PFSK-1 (cell line): ENCODE measurements at regions not wholly inside any gene's neighbourhood (a gene's known extent, or its start where the extent isn't known, plus 50 kb on each side); places are given as distances from the start of the nearest gene placed in this dataset.

Source experiments
- FOXP2 ChIP-seq: optimal IDR thresholded peaks from 2 replicates; pipeline ENCODE3; 2011; ENCODE audit warnings: borderline replicate concordance, control low read depth, inconsistent platforms; ENCODE audit not compliant: insufficient read depth; ENCODE audit errors: extremely low read length, extremely low read depth
- POLR2AphosphoS5 ChIP-seq: IDR thresholded peaks from 2 replicates; pipeline ENCODE4 v1.6.1; 2012; ENCODE audit warnings: low read depth, mild to moderate bottlenecking, control low read depth, low read length, moderate library complexity
- SIN3A ChIP-seq: IDR thresholded peaks from 2 replicates; pipeline ENCODE4 v1.6.1; 2012; ENCODE audit warnings: mild to moderate bottlenecking, low read length, moderate library complexity, borderline replicate concordance; ENCODE audit not compliant: insufficient read depth
- TAF1 ChIP-seq: IDR thresholded peaks from 2 replicates; pipeline ENCODE4 v1.6.1; 2012; ENCODE audit warnings: low read length, control low read depth, borderline replicate concordance; ENCODE audit not compliant: insufficient read depth
- TF ChIP-seq, protein P1 (sequence below), 2 experiments: IDR thresholded peaks; 2 replicates each; pipeline versions ENCODE4 v1.6.1 to v1.8.0; 2011 to 2012; ENCODE audit warnings: low read depth in 2 of 2, low read length in 2 of 2, control low read depth in 1 of 2, inconsistent platforms in 1 of 2, mild to moderate bottlenecking in 1 of 2, moderate library complexity in 1 of 2; ENCODE audit not compliant: insufficient read depth in 1 of 2

GRCh38 chr12:19826980-19827550 lies 387.8 kb downstream of the AEBP2 start:
- no peak for TF ChIP-seq POLR2AphosphoS5
- no peak for TF ChIP-seq SIN3A
- no peak for TF ChIP-seq FOXP2
- TF ChIP-seq, protein P1, sequence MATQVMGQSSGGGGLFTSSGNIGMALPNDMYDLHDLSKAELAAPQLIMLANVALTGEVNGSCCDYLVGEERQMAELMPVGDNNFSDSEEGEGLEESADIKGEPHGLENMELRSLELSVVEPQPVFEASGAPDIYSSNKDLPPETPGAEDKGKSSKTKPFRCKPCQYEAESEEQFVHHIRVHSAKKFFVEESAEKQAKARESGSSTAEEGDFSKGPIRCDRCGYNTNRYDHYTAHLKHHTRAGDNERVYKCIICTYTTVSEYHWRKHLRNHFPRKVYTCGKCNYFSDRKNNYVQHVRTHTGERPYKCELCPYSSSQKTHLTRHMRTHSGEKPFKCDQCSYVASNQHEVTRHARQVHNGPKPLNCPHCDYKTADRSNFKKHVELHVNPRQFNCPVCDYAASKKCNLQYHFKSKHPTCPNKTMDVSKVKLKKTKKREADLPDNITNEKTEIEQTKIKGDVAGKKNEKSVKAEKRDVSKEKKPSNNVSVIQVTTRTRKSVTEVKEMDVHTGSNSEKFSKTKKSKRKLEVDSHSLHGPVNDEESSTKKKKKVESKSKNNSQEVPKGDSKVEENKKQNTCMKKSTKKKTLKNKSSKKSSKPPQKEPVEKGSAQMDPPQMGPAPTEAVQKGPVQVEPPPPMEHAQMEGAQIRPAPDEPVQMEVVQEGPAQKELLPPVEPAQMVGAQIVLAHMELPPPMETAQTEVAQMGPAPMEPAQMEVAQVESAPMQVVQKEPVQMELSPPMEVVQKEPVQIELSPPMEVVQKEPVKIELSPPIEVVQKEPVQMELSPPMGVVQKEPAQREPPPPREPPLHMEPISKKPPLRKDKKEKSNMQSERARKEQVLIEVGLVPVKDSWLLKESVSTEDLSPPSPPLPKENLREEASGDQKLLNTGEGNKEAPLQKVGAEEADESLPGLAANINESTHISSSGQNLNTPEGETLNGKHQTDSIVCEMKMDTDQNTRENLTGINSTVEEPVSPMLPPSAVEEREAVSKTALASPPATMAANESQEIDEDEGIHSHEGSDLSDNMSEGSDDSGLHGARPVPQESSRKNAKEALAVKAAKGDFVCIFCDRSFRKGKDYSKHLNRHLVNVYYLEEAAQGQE (IDR thresholded peaks at IDR 0.05; ENCODE audit: insufficient read depth in 1 of 2, low read depth in 2 of 2, low read length in 2 of 2), result no peak
- TF ChIP-seq TAF1, result no peak

- TF ChIP-seq SIN3A, result no peak
- no peak for TF ChIP-seq TAF1
- TF ChIP-seq, protein P1 (IDR thresholded peaks at IDR 0.05; ENCODE audit: insufficient read depth in 1 of 2, low read depth in 2 of 2, low read length in 2 of 2), result no peak
- TF ChIP-seq POLR2AphosphoS5, result no peak
- TF ChIP-seq FOXP2, result no peak
These were observed 390.0 kb downstream of the AEBP2 start for GRCh38 chr12:19829100-19829853.

DNA sequence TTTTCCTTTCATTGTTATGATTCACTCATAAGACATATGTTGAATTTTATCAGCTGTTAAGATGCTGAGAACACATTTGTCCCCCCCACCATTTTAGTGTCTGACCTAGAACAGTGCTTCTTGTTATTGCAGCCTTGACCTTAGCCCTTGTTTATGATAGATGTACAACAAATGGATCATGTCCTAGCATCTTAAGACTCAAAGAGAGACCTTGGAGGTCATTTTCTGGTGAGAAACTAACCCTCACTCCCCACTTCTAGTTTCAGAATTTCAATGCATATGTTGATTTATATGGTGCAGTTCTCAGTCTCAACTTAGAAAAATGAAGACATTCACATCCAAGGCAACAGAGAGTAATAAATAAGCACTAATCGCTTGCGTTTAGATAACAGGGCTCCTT lies 391.2 kb downstream of the AEBP2 start:
- TF ChIP-seq SIN3A (no peak), FOXP2 (no peak), TAF1 (no peak), POLR2AphosphoS5 (no peak)
- TF ChIP-seq, protein P1 (IDR thresholded peaks at IDR 0.05; ENCODE audit: insufficient read depth in 1 of 2, low read depth in 2 of 2, low read length in 2 of 2), result no peak

GRCh38 chr12:19833775-19834501 lies 394.6 kb downstream of the AEBP2 start:
- no peak for TF ChIP-seq POLR2AphosphoS5
- no peak for TF ChIP-seq FOXP2
- TF ChIP-seq, protein P1 (IDR thresholded peaks at IDR 0.05; ENCODE audit: insufficient read depth in 1 of 2, low read depth in 2 of 2, low read length in 2 of 2), result no peak
- TF ChIP-seq TAF1, result no peak
- no peak for TF ChIP-seq SIN3A
